ENCODE measurements at regions not wholly inside any gene's neighbourhood (a gene's known extent, or its start where the extent isn't known, plus 50 kb on each side); places are given as distances from the start of the nearest gene placed in this dataset.

GRCh38 chr15:38164061-38164460 lies 88.6 kb upstream of the SPRED1 start:
- TF ChIP-seq POLR2A (IDR thresholded peaks at IDR 0.05) (no peak), CTCF (IDR thresholded peaks at IDR 0.05) (no peak), EP300 (IDR thresholded peaks at IDR 0.05) (no peak)

All from ovary (tissue), 3 donors.